HAP-1 (cell line): ENCODE measurements at regions not wholly inside any gene's neighbourhood (a gene's known extent, or its start where the extent isn't known, plus 50 kb on each side); places are given as distances from the start of the nearest gene placed in this dataset.

ENCODE experiments used
- DNase-seq, 2 experiments: peaks; one replicate each; pipeline ENCODE4 v3.0.0-alpha.2; 2016 to 2020; ENCODE audit warnings: low spot score in 2 of 2
- H3K27me3 ChIP-seq: fragments of 250-450 bp; sonication (Bioruptor Pico); 2 replicates; pipeline ENCODE4 v1.5.1; 2020; ENCODE audit warnings: low read depth, mild to moderate bottlenecking, moderate library complexity
- H3K36me3 ChIP-seq: fragments of 250-450 bp; sonication (Bioruptor Pico); replicated peaks from 2 replicates; pipeline ENCODE4 v1.5.1; 2020; ENCODE audit warnings: mild to moderate bottlenecking
- H3K4me1 ChIP-seq: fragments of 250-450 bp; sonication (Bioruptor Pico); 2 replicates; pipeline ENCODE4 v1.5.1; 2020; ENCODE audit warnings: mild to moderate bottlenecking
- H3K4me3 ChIP-seq: fragments of 250-450 bp; sonication (Bioruptor Pico); 2 replicates; pipeline ENCODE4 v1.5.1; 2020; ENCODE audit warnings: mild to moderate bottlenecking, moderate library complexity
- H3K9me3 ChIP-seq: fragments of 250-450 bp; sonication (Bioruptor Pico); 2 replicates; pipeline ENCODE4 v1.5.1; 2020; ENCODE audit warnings: mild to moderate bottlenecking, moderate library complexity
- in situ Hi-C: fragments of 300-500 bp; cut with MboI; formaldehyde crosslinking; loops from 3 replicates; pipeline ENCODE4 v1.14.3; 2020; ENCODE audit warnings: low sequenced_read_pairs, inconsistent platforms, mixed read lengths

DNA sequence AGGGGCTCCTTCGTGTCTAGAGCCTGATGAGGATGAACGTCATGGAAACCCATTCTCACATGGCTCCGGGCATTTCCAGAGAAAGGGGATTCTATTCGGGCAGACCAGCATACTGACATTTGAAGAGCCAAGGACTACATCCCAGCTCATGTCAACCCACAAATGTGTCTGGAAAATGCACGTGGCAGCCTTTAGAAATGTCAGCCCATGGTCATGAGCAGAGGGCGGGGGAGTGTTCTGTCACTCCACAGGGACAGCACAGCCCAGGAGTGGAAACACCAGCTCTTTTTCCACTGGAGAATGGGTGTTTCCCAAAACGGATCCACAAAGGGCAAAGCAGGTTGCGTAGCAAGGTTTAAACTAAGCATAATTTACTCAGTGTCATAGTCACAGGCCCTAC lies 207.0 kb downstream of the BCOR start:
- no peaks in the 10 kb centered on the region for H3K4me1 ChIP-seq
- in situ Hi-C loops = no loop called here
- no peak overlapping the region for H3K4me3 ChIP-seq
- H3K9me3 ChIP-seq = no peaks in the 10 kb centered on the region
- no peaks in the 10 kb centered on the region for H3K27me3 ChIP-seq
- no peaks in the 10 kb centered on the region for H3K36me3 ChIP-seq
- no peak for DNase-seq

DNA sequence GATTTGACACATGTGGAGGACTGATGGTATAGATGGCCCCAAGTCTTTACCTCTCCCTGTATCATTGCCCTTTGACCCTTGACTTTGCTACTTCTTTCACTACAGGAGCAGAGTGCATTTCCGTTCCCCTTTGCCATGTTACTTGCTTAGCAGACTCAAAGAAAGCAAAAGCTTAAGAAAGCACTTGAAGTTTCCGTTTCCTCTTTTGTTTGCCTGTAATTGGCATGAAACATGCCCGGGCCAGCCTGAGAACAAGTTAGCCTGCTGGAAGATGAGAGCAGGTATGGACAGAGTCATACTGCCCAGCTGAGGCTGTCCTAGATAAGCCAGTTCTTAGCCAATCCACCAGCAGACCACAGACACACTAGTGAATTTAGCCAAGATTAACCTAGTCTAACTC lies 206.0 kb downstream of the BCOR start:
- no peaks in the 10 kb centered on the region for H3K36me3 ChIP-seq
- in situ Hi-C loops = no loop called here
- no peaks in the 10 kb centered on the region for H3K27me3 ChIP-seq
- no peak for DNase-seq
- H3K4me3 ChIP-seq = no peak overlapping the region
- H3K4me1 ChIP-seq = no peaks in the 10 kb centered on the region
- no peaks in the 10 kb centered on the region for H3K9me3 ChIP-seq

DNA sequence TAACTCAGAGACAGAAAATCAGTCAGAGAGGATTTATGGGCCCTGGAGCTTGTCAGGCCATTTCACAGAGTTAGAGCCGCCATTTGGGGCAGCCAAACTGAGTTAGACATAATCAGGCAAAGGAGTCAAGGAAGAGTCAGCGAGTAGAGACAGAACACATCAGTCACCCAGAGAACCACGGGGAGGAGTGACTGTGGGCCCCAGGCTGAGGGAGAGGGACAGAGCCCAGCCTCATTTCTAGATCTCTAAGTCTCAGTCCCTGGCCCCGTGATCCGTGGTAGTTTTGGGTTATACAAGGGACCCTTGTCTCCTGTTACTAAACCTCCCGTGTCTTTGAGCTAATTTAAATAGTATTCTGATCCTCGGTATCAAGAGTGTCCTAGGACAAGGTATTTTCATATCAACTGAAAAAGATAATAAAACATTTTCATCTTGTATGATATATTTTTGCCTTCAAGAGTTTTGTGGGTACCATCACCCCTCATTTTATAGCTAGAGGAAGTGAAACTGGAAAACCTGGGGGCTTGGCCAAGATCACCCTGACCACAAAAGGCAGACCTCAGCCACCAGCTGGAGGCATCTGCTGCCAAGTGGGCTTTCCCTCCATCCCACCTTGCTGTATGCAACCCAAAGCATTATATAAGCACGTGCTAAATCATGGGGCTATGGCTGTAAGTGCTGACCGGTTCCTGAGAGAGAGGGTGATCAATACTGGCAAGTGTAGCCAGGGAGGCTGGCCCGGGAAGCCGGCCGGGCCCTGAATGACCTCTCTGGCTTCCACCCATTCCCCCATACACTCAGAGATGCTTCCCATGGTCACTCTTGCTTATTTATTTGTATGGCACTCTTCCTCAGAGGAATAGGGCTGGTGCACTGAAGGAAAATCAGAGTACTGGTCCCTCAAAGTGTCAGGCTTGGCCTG lies 204.1 kb downstream of the BCOR start:
- no peaks in the 10 kb centered on the region for H3K36me3 ChIP-seq
- no peaks in the 10 kb centered on the region for H3K4me1 ChIP-seq
- H3K4me3 ChIP-seq = no peak overlapping the region
- no peaks in the 10 kb centered on the region for H3K27me3 ChIP-seq
- in situ Hi-C loops = no loop called here
- no peaks in the 10 kb centered on the region for H3K9me3 ChIP-seq
- no peak for DNase-seq

DNA sequence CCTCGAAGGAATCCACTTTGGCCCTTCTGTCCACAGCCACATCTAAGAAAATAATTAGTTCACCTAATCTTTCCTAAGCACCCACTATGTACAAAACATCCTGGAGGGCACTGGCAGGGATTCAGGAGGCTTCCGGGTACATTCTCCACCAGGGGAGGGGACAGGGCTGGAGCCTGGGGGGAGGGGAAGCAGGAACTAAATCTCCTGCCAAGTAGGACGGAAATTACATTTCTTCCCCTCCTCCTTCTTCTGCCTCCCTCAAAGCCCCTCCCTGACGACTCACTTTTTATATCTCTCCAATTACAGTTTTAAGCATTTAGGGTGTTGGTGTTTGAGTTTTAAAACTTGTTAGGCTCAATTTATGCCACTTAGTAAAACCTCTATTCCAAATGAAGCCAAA lies 203.1 kb downstream of the BCOR start:
- Histone ChIP-seq H3K4me1 (no peaks in the 10 kb centered on the region), H3K9me3 (no peaks in the 10 kb centered on the region), H3K36me3 (no peaks in the 10 kb centered on the region), H3K4me3 (no peak overlapping the region), H3K27me3 (no peaks in the 10 kb centered on the region)
- in situ Hi-C loops = no loop called here
- DNase-seq = no peak

DNA sequence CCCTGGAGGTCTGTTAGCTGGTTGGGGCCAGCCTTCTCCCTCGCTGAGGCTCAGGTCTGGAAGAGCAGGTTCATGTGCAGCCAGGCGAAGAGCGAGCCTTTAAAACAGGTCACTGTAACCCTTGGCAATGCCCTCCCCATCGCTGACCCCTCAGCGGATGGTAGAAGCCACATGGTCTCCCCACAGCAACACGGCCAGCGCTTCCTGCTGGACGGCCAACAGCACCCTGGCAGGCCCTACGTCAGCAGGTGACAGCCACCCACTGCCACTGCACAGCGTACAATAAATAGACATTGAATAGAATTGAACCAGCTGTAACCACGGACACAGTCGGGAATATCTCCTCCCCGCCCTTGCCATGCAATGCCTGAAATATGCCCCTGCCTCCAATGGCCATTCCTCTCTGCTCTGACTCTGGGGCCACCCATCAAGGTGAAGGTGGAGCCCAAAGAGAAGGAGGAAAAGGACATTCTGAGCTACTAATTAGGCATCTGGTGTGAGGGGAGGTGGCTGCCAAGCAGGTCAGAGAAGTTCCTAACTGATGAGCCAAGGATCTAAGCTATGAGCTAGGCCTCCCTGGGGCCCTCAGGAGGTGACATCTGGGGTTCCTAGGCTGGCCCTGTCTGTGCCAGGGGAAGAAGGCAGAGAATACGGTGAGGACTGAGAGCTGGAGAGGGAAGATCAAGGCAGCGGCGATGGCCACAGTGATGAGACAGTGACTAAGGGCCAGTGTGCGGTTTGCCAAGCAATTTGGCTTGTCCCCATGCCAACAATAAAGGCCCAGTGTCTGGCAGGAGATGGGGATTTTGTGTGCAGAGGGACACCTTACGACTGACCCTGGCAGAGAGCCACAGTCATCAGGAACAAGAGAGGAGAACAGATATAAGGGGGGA lies 202.3 kb downstream of the BCOR start:
- Histone ChIP-seq H3K27me3 (no peaks in the 10 kb centered on the region), H3K36me3 (no peaks in the 10 kb centered on the region), H3K4me1 (no peaks in the 10 kb centered on the region), H3K4me3 (no peak overlapping the region), H3K9me3 (no peaks in the 10 kb centered on the region)
- in situ Hi-C loops = no loop called here
- no peak for DNase-seq

DNA sequence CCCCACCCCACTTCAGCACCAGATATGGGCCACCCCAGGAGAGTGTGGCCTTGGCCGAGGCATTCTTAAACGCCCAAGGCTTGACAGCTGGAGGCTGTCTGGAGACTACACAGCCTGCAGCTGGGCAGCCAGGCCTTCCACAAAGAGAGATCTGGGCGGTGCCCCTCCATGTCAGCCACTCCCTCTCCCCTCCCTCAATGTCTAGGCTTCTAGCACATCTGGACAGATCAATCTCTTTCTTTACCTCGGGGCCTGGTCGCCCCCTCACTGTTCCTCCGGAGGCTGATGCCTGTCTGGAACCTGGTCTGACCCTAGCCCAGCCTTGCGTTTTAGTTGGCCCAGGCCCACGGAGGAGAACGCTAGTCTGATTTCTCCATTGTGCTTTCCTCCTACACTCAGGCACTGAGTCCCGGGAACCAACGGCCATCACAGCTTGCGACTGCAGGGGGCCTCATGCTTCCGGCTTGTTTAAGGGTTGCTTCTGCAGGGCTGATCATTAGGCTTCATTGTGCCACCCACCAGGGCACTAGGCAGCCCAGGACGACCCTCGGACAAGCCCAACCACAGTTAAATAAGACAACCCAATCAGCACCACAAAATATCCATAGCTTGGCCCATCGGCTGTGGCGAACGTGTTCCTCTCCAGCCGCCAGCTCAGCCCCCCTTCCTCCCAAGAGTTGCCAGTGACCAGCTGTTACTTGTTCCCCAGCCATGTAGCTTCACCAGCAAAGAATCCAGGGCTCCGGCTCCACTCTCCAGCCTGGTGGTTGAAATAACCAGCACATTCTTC lies 200.6 kb downstream of the BCOR start:
- DNase-seq = no peak
- H3K4me1 ChIP-seq = no peaks in the 10 kb centered on the region
- in situ Hi-C loops = no loop called here
- no peaks in the 10 kb centered on the region for H3K36me3 ChIP-seq
- no peak overlapping the region for H3K4me3 ChIP-seq
- H3K9me3 ChIP-seq = no peaks in the 10 kb centered on the region
- no peaks in the 10 kb centered on the region for H3K27me3 ChIP-seq

DNA sequence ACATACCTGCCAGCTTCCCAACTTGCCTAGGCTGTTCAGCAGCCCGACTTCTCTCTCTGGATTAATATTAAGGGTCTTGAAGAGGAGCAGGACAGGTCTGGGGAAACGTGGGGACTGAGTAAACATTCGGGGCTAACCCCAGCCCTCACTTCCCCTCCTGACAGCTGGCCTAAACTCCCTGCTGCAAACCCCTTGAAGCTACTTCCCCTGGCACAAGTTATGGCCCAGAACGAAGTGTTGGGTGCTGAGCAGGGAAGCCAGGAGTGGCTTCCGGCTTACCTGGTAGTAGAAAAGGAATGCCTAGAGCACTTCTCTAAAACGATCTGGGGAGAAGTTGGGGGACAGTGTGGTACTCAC lies 200.0 kb downstream of the BCOR start:
- H3K36me3 ChIP-seq = no peaks in the 10 kb centered on the region
- H3K27me3 ChIP-seq = no peaks in the 10 kb centered on the region
- no peaks in the 10 kb centered on the region for H3K9me3 ChIP-seq
- in situ Hi-C loops = no loop called here
- H3K4me3 ChIP-seq = no peak overlapping the region
- no peak for DNase-seq
- no peaks in the 10 kb centered on the region for H3K4me1 ChIP-seq

DNA sequence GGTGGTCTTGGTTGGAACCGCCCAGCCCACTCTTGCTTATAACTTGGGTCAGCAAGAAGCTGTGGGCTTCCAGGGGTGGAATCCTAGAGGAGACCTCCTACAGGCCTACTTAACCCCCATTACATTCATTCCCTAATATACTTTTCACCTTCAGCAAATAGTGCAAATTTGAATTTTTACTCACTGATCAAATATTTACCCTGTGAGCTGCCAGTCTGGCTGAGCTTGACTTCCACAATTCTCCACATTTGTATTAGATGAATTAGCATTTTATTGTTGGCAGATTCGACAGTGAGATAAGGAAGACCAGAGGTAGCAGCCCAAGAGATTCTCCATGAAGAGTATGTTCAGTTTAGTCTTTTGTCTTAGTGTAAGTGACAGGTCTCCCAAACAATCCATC lies 199.6 kb downstream of the BCOR start:
- H3K27me3 ChIP-seq = no peaks in the 10 kb centered on the region
- no peaks in the 10 kb centered on the region for H3K4me1 ChIP-seq
- H3K4me3 ChIP-seq = no peak overlapping the region
- DNase-seq = no peak
- no peaks in the 10 kb centered on the region for H3K9me3 ChIP-seq
- in situ Hi-C loops = no loop called here
- H3K36me3 ChIP-seq = no peaks in the 10 kb centered on the region

DNA sequence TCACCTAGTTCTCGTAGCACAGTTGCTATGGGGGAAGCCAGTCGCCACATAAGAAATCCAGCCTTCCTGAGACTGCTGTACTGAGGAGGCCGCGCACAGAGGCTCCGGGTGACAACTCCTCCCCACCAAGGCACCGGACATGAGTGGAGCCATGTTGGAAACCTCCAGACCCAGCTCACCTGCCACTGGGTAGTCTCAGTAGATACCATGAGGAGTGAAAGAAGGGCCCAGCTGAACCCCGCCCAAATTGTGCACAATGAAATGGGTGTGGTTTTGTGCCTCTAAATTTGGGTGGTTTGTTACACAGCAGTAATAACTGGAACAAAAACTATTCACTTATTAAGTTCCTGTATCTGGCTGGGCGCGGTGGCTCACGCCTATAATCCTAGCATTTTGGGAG lies 198.7 kb downstream of the BCOR start:
- Histone ChIP-seq H3K4me3 (no peak overlapping the region), H3K27me3 (no peaks in the 10 kb centered on the region), H3K36me3 (no peaks in the 10 kb centered on the region), H3K4me1 (no peaks in the 10 kb centered on the region), H3K9me3 (no peaks in the 10 kb centered on the region)
- DNase-seq = no peak
- in situ Hi-C loops = no loop called here

DNA sequence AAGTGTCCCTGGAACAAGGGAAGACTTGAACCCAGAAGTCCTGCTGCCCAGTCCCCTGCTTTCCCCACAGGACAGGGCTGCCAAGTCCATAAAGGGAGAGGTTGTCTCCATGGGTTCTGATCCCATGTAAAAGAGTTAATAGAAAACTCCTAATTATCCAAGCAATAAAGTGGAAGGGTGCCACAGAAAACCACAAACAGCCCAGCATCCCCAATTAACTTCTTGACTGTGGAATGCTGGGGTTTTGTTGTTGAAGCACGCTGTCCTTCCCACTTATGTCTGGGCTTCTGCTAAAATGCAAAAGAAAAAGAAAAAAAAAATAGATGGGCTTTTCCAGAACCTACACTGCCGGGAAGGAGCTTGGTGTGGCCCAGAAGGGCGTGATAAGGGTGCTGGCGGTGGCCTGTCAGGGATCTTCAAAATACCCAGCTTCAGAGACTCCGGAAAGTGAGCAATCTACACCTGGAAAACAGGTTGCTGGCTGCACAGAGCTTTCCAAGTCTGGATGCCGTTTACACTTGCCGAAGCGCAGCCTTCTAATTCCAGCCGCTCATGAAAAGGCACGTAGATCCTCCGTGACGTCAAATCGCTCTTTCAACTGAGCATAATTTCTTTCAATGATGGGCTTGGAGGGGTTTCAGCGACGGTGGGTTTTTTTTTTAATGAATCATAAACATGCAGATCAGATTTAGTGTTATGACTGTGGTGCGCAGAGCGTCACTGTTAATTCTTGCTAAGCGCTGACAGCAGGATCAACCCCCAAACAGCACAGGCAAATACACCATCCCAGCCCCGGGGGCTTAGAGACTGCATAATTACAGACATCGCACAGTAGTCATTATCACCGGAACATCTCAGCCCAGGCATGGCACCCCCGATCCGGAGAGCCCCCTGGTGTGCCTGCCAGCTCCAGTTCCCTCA lies 197.6 kb downstream of the BCOR start:
- Histone ChIP-seq H3K9me3 (no peaks in the 10 kb centered on the region), H3K4me3 (no peak overlapping the region), H3K4me1 (no peaks in the 10 kb centered on the region), H3K27me3 (no peaks in the 10 kb centered on the region), H3K36me3 (no peaks in the 10 kb centered on the region)
- DNase-seq = no peak
- in situ Hi-C loops = no loop called here

DNA sequence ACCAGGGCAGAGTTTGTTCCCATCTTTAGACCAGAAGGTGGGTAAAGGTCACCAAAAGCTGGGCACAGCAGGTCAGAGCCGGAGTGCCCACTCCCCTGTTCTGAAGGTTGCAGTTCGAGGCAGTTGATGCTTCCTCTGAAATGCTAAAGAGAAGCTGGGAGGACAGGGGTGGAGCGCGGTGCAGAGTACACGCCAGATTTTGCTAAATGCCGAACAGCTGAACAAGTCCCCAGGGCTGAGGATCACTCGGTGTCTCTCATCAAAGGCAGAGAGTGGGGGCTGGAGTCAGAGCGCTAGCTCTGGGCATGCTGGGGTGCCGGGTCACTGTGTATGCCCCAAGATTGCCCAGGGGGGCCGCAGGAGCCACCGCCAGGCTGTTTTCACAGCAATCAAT lies 197.0 kb downstream of the BCOR start:
- no peak overlapping the region for H3K4me3 ChIP-seq
- H3K4me1 ChIP-seq = no peaks in the 10 kb centered on the region
- H3K27me3 ChIP-seq = no peaks in the 10 kb centered on the region
- DNase-seq = no peak
- no peaks in the 10 kb centered on the region for H3K36me3 ChIP-seq
- in situ Hi-C loops = no loop called here
- no peaks in the 10 kb centered on the region for H3K9me3 ChIP-seq

DNA sequence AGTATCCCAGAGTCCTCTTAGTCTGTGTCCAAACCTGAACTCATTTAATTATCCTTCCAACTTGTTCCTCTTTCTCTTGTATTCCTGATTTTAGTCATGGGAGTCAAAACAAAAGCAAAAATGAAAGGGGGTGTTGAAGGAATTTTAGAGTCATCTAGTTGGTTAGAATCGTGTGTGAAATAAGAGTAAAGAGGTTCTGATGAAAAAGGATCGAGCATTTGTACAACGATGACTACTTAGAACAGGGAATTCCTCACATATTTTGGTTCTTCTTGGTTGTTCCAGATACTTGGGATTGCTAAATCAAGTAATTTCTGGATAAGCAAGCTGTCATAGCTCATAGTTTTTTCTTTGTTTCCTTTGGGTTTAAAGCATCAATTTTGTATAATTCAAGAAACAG lies 194.4 kb downstream of the BCOR start:
- Histone ChIP-seq H3K27me3 (no peaks in the 10 kb centered on the region), H3K4me3 (no peak overlapping the region), H3K4me1 (no peaks in the 10 kb centered on the region), H3K36me3 (no peaks in the 10 kb centered on the region), H3K9me3 (no peaks in the 10 kb centered on the region)
- no peak for DNase-seq
- in situ Hi-C loops = no loop called here

DNA sequence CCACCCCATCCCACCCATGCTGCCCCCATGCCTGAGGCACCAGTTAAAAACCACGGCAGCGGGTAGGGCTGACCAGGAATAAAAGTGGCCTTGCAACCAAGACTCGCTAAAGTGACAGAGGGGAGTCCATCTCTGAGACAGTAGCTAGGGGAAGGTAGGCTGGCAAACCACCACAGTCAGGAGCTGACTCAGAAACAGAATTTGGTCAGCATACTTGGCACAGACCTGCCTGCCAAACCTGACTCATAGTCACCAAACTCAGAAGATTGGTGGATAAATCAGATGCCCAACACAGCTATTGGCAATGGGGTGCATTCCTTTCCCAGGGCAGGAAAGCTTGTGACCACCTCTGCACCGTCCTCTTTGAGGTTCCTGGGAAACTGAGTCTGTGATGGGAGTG lies 193.8 kb downstream of the BCOR start:
- in situ Hi-C loops = no loop called here
- H3K27me3 ChIP-seq = no peaks in the 10 kb centered on the region
- H3K9me3 ChIP-seq = no peaks in the 10 kb centered on the region
- no peaks in the 10 kb centered on the region for H3K36me3 ChIP-seq
- H3K4me3 ChIP-seq = no peak overlapping the region
- no peak for DNase-seq
- H3K4me1 ChIP-seq = no peaks in the 10 kb centered on the region
